DND-41 (cell line): ENCODE measurements at regions not wholly inside any gene's neighbourhood (a gene's known extent, or its start where the extent isn't known, plus 50 kb on each side); places are given as distances from the start of the nearest gene placed in this dataset.
"Not testable (repeated sequence)": the region's sequence is repeated elsewhere in the genome, so short reads cannot be mapped to it uniquely, and the experiment has no call there.

ENCODE experiments used
- EZH2 ChIP-seq: IDR thresholded peaks from 3 replicates; pipeline ENCODE4 v1.6.1; 2012; ENCODE audit warnings: borderline replicate concordance, low read depth, mild to moderate bottlenecking, moderate library complexity, low read length, inconsistent platforms; ENCODE audit not compliant: severe bottlenecking
- TF ChIP-seq, protein P1 (sequence below): IDR thresholded peaks from 2 replicates; pipeline ENCODE4 v1.5.1; 2012; ENCODE audit warnings: borderline replicate concordance, low read length, moderate library complexity, mild to moderate bottlenecking; ENCODE audit not compliant: poor library complexity, severe bottlenecking; ENCODE audit errors: extremely low read depth

DNA sequence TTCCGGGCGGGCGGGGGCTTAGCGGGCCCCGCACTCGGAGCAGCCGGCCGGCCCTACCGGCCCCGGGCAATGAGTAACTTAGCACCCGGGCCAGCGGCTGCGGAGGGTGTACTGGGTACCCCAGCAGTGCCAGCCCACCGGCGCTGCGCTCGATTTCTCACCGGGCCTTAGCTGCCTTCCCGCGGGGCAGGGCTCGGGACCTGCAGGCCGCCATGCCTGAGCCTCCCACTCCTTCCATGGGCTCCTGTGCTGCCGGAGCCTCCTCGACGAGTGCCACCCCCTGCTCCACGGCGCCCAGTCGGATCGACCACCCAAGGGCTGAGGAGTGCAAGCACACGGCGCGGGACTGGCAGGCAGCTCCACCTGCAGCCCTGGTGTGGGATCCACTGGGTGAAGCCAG, 427.1 kb downstream of the NAF1 start:
- TF ChIP-seq, protein P1, sequence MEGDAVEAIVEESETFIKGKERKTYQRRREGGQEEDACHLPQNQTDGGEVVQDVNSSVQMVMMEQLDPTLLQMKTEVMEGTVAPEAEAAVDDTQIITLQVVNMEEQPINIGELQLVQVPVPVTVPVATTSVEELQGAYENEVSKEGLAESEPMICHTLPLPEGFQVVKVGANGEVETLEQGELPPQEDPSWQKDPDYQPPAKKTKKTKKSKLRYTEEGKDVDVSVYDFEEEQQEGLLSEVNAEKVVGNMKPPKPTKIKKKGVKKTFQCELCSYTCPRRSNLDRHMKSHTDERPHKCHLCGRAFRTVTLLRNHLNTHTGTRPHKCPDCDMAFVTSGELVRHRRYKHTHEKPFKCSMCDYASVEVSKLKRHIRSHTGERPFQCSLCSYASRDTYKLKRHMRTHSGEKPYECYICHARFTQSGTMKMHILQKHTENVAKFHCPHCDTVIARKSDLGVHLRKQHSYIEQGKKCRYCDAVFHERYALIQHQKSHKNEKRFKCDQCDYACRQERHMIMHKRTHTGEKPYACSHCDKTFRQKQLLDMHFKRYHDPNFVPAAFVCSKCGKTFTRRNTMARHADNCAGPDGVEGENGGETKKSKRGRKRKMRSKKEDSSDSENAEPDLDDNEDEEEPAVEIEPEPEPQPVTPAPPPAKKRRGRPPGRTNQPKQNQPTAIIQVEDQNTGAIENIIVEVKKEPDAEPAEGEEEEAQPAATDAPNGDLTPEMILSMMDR, result not testable (repeated sequence)
- not testable (repeated sequence) for TF ChIP-seq EZH2
